Left lung (tissue), 4 donors: ENCODE measurements at regions not wholly inside any gene's neighbourhood (a gene's known extent, or its start where the extent isn't known, plus 50 kb on each side); places are given as distances from the start of the nearest gene placed in this dataset.

Experiments
- ATAC-seq: fragments of 200-7000 bp; cut with Tn5 transposase; one replicate; pipeline ENCODE4 v1.9.1; 2020; ENCODE audit warnings: moderate library complexity
- DNase-seq, 4 donors: peaks; one replicate each; pipeline ENCODE4 v3.0.0-alpha.2; 2013 to 2020
- H3K27ac ChIP-seq, 2 donors: fragments of 200-600 bp; sonication (generic) in 1 of 2; one replicate each; pipeline versions ENCODE4 v1.5.0 to v1.8.0; 2020 to 2021
- H3K27me3 ChIP-seq, 2 donors: fragments of 200-600 bp; sonication (generic) in 1 of 2; one replicate each; pipeline versions ENCODE4 v1.5.0 to v1.8.0; 2020 to 2021
- H3K36me3 ChIP-seq, 2 donors: fragments of 200-600 bp; sonication (generic) in 1 of 2; one replicate each; pipeline versions ENCODE4 v1.5.0 to v1.8.0; 2020 to 2021
- H3K4me1 ChIP-seq, 2 donors: fragments of 200-600 bp; one replicate each; pipeline ENCODE4 v1.8.0; 2021
- H3K4me3 ChIP-seq, 2 donors: fragments of 200-600 bp; sonication (generic) in 1 of 2; one replicate each; pipeline versions ENCODE4 v1.5.0 to v1.8.0; 2020 to 2021; ENCODE audit warnings: mild to moderate bottlenecking in 1 of 2
- H3K9me3 ChIP-seq, 2 donors: fragments of 200-600 bp; sonication (generic) in 1 of 2; one replicate each; pipeline versions ENCODE4 v1.5.0 to v1.8.0; 2020 to 2021
- intact Hi-C, 2 donors: fragments of 100-400 bp; cut with DNase I; formaldehyde crosslinking; loops; one replicate each; pipeline versions ENCODE4 v1.11.2 to v1.14.2; 2022
- TF ChIP-seq, protein P1 (sequence below), 2 donors: fragments of 200-600 bp; sonication (generic) in 1 of 2; IDR thresholded peaks; one replicate each; pipeline versions ENCODE4 v1.5.0 to v1.8.0; 2021; ENCODE audit warnings: antibody characterized with exemption in 2 of 2
- donor health status: DM: no; HTN: yes; CAD: no.
- donor health status: DM: no; HTN: no; CAD: no.

GRCh38 chr3:110528305-110529121 lies 543.1 kb upstream of the NECTIN3 start:
- TF ChIP-seq, protein P1, sequence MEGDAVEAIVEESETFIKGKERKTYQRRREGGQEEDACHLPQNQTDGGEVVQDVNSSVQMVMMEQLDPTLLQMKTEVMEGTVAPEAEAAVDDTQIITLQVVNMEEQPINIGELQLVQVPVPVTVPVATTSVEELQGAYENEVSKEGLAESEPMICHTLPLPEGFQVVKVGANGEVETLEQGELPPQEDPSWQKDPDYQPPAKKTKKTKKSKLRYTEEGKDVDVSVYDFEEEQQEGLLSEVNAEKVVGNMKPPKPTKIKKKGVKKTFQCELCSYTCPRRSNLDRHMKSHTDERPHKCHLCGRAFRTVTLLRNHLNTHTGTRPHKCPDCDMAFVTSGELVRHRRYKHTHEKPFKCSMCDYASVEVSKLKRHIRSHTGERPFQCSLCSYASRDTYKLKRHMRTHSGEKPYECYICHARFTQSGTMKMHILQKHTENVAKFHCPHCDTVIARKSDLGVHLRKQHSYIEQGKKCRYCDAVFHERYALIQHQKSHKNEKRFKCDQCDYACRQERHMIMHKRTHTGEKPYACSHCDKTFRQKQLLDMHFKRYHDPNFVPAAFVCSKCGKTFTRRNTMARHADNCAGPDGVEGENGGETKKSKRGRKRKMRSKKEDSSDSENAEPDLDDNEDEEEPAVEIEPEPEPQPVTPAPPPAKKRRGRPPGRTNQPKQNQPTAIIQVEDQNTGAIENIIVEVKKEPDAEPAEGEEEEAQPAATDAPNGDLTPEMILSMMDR (IDR thresholded peaks at IDR 0.05) = no peak
- no peaks in the 10 kb centered on the region for H3K4me1 ChIP-seq
- no peak overlapping the region for H3K27ac ChIP-seq
- H3K4me3 ChIP-seq = no peak overlapping the region
- H3K9me3 ChIP-seq = peaks cover 0 to 4% of the 10 kb centered on the region in 2 donors
- no peaks in the 10 kb centered on the region for H3K27me3 ChIP-seq
- ATAC-seq (no peak), DNase-seq (no peak)
- no peaks in the 10 kb centered on the region for H3K36me3 ChIP-seq
- intact Hi-C loops = no loop called here

- no peaks in the 10 kb centered on the region for H3K36me3 ChIP-seq
- no peak for ATAC-seq
- H3K27me3 ChIP-seq = no peaks in the 10 kb centered on the region
- no peak overlapping the region for H3K4me3 ChIP-seq
- no peak for DNase-seq
- H3K4me1 ChIP-seq = no peaks in the 10 kb centered on the region
- H3K9me3 ChIP-seq = no peaks in the 10 kb centered on the region
- intact Hi-C loops = no loop called here
- TF ChIP-seq, protein P1 (IDR thresholded peaks at IDR 0.05) = no peak
- H3K27ac ChIP-seq = no peak overlapping the region
Observed at GRCh38 chr3:110530902-110531301, 540.7 kb upstream of the NECTIN3 start.

GRCh38 chr3:110533089-110533488 lies 538.5 kb upstream of the NECTIN3 start:
- Histone ChIP-seq H3K27ac (no peak overlapping the region), H3K4me3 (no peak overlapping the region), H3K4me1 (no peaks in the 10 kb centered on the region), H3K9me3 (no peaks in the 10 kb centered on the region), H3K36me3 (no peaks in the 10 kb centered on the region), H3K27me3 (no peaks in the 10 kb centered on the region)
- DNase-seq (no peak), ATAC-seq (no peak)
- intact Hi-C loops = no loop called here
- TF ChIP-seq, protein P1 (IDR thresholded peaks at IDR 0.05) = no peak

DNA sequence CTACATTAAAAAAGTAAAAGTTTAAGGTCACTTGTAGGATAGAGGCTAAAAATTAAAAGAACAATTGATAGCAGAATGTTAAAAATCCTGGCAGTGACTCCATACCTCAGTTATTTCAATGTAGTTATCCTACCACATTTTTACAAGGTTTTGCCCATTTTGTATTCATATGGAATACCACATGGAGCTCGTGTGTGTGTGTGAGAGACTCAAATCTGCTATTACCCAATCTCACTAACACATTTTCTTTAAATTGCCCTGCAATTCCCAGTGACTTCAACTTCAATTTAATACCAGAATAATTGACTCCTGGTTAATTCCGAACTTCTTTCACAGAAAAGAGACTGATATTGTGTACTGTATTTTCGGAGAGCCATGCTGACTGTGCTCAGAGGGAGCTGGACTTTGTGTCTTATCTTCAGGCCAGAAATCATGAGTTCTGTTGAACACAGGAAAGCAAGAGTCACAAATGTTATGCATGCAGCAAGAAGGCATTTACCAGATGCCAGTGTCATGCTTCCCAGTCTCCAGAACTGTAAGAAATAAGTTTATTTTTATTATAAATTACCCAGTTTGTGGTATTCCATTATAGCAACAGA lies 529.0 kb upstream of the NECTIN3 start:
- Histone ChIP-seq H3K27ac (no peak overlapping the region), H3K36me3 (no peaks in the 10 kb centered on the region), H3K27me3 (no peaks in the 10 kb centered on the region), H3K9me3 (no peaks in the 10 kb centered on the region), H3K4me3 (no peak overlapping the region), H3K4me1 (no peaks in the 10 kb centered on the region)
- intact Hi-C loops = no loop called here
- DNase-seq = peak in 1 of 4 donors; percentile 7
- TF ChIP-seq, protein P1 (IDR thresholded peaks at IDR 0.05) = no peak
- no peak for ATAC-seq

DNA sequence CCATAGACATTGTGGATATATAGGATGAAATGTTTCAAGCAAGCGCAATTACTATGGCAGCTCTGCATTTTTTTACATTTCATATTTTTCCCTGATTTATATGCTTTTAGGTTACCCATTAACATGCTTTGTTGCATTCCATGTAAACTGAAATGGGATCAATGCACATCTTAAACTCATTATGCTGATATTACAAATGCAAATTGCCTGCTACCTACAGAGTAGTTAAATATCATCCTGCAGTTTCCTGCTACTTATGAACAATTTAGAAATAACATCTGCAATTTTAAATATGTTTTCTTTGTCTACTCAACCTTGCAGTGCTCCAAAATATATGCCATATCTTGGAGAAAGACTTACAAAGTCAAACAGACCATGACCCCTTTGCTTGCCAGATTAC lies 526.9 kb upstream of the NECTIN3 start:
- H3K4me3 ChIP-seq = no peak overlapping the region
- intact Hi-C loops = no loop called here
- H3K36me3 ChIP-seq = no peaks in the 10 kb centered on the region
- no peak for DNase-seq
- ATAC-seq = no peak
- no peak overlapping the region for H3K27ac ChIP-seq
- no peaks in the 10 kb centered on the region for H3K4me1 ChIP-seq
- TF ChIP-seq, protein P1 (IDR thresholded peaks at IDR 0.05) = no peak
- H3K27me3 ChIP-seq = no peaks in the 10 kb centered on the region
- no peaks in the 10 kb centered on the region for H3K9me3 ChIP-seq
